GM21717 (cell line): ENCODE measurements at regions not wholly inside any gene's neighbourhood (a gene's known extent, or its start where the extent isn't known, plus 50 kb on each side); places are given as distances from the start of the nearest gene placed in this dataset.

Experiments used
- ATAC-seq: cut with Tn5 transposase; IDR thresholded peaks from one replicate; pipeline ENCODE4 v1.9.1; 2021; ENCODE audit warnings: mild to moderate bottlenecking, moderate library complexity; ENCODE audit not compliant: unreplicated experiment

GRCh38 chr2:16006537-16007166 is 66.3 kb downstream of the MYCN start:
- ATAC-seq: no peak

GRCh38 chr2:16005816-16006536 is 65.6 kb downstream of the MYCN start:
- ATAC-seq: no peak

- no peak for ATAC-seq
Observed at GRCh38 chr2:16005389-16005788, 65.0 kb downstream of the MYCN start.

- ATAC-seq: no peak
Observed at GRCh38 chr2:16003809-16004208, 63.5 kb downstream of the MYCN start.

- ATAC-seq: no peak
Observed at GRCh38 chr2:16003152-16003551, 62.8 kb downstream of the MYCN start.

- no peak for ATAC-seq
Observed at GRCh38 chr2:16002575-16002974, 62.2 kb downstream of the MYCN start.

- no peak for ATAC-seq
Observed at GRCh38 chr2:16002144-16002543, 61.8 kb downstream of the MYCN start.

GRCh38 chr2:16000642-16001041 is 60.3 kb downstream of the MYCN start:
- ATAC-seq: no peak

GRCh38 chr2:15999596-16000469 is 59.5 kb downstream of the MYCN start:
- ATAC-seq: no peak

GRCh38 chr2:15997728-15998280 is 57.5 kb downstream of the MYCN start:
- no peak for ATAC-seq

- no peak for ATAC-seq
Observed at GRCh38 chr2:15996536-15997423, 56.4 kb downstream of the MYCN start.
